HL-60 (cell line): ENCODE measurements at regions not wholly inside any gene's neighbourhood (a gene's known extent, or its start where the extent isn't known, plus 50 kb on each side); places are given as distances from the start of the nearest gene placed in this dataset.

Experiments used
- DNase-seq, 2 experiments: peaks; one replicate each; pipeline ENCODE4 v3.0.0-alpha.2; 2010 to 2020; ENCODE audit warnings: low read depth in 1 of 2, low spot score in 1 of 2
- H3K27ac ChIP-seq: fragments of 250-450 bp; sonication (Bioruptor Pico); replicated peaks from 2 replicates; pipeline ENCODE4 v1.5.1; 2020; ENCODE audit warnings: mild to moderate bottlenecking, moderate library complexity
- H3K27me3 ChIP-seq: fragments of 250-450 bp; sonication (Bioruptor Pico); 2 replicates; pipeline ENCODE4 v1.5.1; 2021; ENCODE audit warnings: mild to moderate bottlenecking, moderate library complexity; ENCODE audit not compliant: insufficient read depth, poor library complexity, severe bottlenecking
- H3K4me3 ChIP-seq: replicated peaks from 2 replicates; pipeline ENCODE4 v1.5.1; 2011; ENCODE audit warnings: mild to moderate bottlenecking, control low read depth, low read length; ENCODE audit not compliant: insufficient read depth
- GABPA ChIP-seq: IDR thresholded peaks from 2 replicates; pipeline ENCODE4 v1.6.1; 2012; ENCODE audit warnings: low read depth
- POLR2AphosphoS5 ChIP-seq: IDR thresholded peaks from 2 replicates; pipeline ENCODE4 v1.6.1; 2012; ENCODE audit warnings: low read depth
- SPI1 ChIP-seq: IDR thresholded peaks from 2 replicates; pipeline ENCODE4 v1.6.1; 2012; ENCODE audit warnings: low read depth, mild to moderate bottlenecking, borderline replicate concordance
- TF ChIP-seq, protein P1 (sequence below): IDR thresholded peaks from one replicate; pipeline ENCODE4 v1.5.1; 2011; ENCODE audit warnings: low read length, control low read depth, inconsistent platforms; ENCODE audit not compliant: insufficient read depth
- TF ChIP-seq, protein P2 (sequence below): IDR thresholded peaks from 2 replicates; pipeline ENCODE4 v1.6.1; 2012; ENCODE audit warnings: low read depth; ENCODE audit not compliant: insufficient replicate concordance

DNA sequence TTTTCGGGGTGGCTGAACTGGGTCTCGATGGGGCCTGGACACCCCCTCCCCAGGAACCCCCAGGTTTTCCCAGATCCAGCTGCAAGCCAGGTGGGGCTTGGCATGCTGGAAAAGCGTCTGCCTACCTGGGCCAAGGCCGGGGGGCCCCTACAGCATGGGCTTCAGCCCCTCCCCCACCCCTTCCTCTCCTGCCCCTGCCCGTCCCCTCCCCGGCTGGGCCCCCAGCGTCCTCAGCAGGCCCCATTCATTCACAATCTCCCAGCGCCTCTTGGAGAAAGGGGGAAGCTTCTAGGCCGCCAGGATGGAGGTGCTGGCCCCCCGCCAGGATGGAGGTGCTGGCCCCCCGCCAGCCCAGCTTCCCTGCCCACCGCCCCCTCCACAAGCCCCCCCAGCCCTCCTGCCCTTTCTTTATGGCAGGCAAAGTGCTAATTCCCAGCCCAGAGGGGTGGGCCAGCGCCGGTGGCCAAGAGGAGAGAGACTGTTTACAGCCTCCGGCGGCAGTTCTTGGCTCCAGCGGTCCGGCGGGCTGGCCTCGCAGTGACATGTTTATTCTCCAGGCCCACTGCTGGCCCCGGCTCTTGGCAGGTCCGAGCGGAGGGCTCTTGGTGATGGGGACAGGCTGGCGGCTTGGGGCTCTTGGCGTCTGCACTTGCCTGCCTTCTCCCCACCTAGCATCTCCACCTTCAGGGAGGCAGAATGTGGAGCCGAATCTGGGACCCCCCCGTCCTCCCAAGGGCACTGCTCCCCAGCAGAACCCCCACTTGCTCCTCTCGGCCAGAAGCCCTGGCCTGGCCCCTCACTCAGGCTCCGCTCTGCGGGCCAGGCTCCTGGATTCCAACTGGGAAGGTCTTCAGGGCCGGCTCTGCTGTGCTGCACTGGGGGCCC lies 94.4 kb upstream of the CIBAR2 start:
- no peak overlapping the region for H3K4me3 ChIP-seq
- H3K27me3 ChIP-seq = no peaks in the 10 kb centered on the region
- H3K27ac ChIP-seq = no peak overlapping the region
- TF ChIP-seq, protein P1, sequence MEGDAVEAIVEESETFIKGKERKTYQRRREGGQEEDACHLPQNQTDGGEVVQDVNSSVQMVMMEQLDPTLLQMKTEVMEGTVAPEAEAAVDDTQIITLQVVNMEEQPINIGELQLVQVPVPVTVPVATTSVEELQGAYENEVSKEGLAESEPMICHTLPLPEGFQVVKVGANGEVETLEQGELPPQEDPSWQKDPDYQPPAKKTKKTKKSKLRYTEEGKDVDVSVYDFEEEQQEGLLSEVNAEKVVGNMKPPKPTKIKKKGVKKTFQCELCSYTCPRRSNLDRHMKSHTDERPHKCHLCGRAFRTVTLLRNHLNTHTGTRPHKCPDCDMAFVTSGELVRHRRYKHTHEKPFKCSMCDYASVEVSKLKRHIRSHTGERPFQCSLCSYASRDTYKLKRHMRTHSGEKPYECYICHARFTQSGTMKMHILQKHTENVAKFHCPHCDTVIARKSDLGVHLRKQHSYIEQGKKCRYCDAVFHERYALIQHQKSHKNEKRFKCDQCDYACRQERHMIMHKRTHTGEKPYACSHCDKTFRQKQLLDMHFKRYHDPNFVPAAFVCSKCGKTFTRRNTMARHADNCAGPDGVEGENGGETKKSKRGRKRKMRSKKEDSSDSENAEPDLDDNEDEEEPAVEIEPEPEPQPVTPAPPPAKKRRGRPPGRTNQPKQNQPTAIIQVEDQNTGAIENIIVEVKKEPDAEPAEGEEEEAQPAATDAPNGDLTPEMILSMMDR = no peak
- no peak for TF ChIP-seq POLR2AphosphoS5
- no peak for DNase-seq

DNA sequence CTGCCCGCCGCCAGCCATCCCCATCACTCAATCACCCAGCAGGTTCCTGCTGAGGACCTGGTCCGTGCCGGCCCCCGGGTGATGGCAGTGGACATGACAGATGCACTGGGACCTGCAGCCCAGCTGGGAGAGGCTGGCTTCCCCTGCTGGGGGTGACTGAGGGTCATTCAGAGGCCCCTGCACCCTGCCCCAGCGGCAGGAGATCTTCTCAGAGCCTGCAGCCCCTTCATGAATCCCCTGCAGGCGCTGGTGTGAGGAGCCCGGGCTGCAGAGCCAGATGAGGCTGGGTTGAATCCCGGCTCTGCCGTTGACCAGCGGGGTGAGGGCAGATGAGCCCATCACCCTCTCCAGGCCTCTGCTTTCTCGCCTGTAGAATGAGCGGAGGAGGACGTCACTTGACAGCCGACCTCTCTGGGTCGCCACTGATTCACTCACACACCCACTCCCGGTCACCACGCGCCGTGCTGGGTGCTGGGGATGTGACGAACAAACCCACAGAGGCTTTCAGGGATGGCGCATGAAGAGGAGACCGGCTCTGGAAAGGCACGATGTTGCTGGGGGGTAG lies 95.2 kb upstream of the CIBAR2 start:
- no peak for DNase-seq
- no peak overlapping the region for H3K4me3 ChIP-seq
- no peak overlapping the region for H3K27ac ChIP-seq
- TF ChIP-seq POLR2AphosphoS5 (no peak), GABPA (no peak)
- TF ChIP-seq, protein P2, sequence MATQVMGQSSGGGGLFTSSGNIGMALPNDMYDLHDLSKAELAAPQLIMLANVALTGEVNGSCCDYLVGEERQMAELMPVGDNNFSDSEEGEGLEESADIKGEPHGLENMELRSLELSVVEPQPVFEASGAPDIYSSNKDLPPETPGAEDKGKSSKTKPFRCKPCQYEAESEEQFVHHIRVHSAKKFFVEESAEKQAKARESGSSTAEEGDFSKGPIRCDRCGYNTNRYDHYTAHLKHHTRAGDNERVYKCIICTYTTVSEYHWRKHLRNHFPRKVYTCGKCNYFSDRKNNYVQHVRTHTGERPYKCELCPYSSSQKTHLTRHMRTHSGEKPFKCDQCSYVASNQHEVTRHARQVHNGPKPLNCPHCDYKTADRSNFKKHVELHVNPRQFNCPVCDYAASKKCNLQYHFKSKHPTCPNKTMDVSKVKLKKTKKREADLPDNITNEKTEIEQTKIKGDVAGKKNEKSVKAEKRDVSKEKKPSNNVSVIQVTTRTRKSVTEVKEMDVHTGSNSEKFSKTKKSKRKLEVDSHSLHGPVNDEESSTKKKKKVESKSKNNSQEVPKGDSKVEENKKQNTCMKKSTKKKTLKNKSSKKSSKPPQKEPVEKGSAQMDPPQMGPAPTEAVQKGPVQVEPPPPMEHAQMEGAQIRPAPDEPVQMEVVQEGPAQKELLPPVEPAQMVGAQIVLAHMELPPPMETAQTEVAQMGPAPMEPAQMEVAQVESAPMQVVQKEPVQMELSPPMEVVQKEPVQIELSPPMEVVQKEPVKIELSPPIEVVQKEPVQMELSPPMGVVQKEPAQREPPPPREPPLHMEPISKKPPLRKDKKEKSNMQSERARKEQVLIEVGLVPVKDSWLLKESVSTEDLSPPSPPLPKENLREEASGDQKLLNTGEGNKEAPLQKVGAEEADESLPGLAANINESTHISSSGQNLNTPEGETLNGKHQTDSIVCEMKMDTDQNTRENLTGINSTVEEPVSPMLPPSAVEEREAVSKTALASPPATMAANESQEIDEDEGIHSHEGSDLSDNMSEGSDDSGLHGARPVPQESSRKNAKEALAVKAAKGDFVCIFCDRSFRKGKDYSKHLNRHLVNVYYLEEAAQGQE = no peak
- no peaks in the 10 kb centered on the region for H3K27me3 ChIP-seq

DNA sequence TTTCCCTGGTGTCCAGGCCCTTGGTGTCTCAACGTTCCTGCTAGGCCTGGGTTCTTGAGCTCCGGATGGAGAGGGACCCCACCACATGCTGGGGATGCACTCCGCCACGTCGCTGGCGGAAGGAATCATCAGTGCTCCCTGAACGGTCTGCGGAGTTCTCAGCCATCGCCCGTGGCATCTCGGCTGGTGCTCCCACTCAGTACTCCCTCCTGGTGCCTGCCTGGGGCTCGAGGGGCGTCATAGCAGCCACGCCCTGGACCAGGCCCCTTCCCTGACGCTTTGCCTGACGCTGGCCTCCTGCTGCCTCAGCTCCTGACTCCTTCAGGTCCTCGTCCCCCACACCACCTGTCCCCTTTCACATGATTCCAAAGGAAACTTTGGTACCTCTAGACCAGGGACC lies 95.9 kb upstream of the CIBAR2 start:
- no peak overlapping the region for H3K4me3 ChIP-seq
- TF ChIP-seq, protein P1 = no peak
- no peak for TF ChIP-seq SPI1
- TF ChIP-seq, protein P2 = no peak
- no peak for TF ChIP-seq POLR2AphosphoS5
- no peak for TF ChIP-seq GABPA
- no peak for DNase-seq
- no peaks in the 10 kb centered on the region for H3K27me3 ChIP-seq
- H3K27ac ChIP-seq = no peak overlapping the region

DNA sequence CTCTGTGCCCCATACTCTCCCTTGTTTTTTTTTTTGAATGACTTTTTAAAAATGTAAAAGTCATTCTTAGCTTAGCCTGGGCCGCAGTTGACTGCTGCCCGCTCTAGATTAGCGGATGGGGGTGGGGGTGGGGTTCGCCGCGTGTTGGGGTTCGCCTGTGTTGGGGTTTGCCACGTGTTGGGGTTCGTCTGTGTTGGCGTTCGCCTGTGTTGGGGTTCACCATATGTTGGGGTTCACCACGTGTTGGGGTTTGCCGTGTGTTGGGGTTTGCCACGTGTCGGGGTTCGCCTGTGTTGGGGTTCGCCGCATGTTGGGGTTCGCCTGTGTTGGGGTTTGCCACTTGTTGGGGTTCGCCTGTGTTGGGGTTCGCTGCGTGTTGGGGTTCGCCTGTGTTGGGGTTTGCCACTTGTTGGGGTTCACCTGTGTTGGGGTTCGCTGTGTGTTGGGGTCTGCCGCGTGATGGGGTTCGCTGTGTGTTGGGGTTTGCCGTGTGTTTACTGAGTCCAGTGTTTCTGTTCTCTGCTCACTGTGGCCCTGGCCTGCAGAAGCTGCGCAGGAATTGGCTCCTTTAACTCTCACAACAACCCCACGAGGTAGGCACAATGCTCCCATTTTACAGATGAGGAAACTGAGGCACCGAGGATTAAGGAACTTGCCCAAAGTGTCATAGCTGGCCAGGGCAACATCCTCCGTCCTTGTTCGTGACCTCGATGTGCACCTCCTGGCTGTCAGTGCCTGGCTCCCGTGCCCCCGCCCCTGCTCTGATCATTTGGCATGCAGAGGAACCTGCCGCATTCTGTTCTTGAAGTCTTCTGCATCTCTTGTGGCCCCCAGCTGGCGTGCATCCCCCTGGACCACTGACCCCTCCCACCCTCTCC lies 96.6 kb upstream of the CIBAR2 start:
- TF ChIP-seq SPI1 (no peak), GABPA (no peak)
- TF ChIP-seq, protein P2 = no peak
- TF ChIP-seq, protein P1 = no peak
- H3K4me3 ChIP-seq = no peak overlapping the region
- H3K27ac ChIP-seq = no peak overlapping the region
- no peaks in the 10 kb centered on the region for H3K27me3 ChIP-seq
- DNase-seq = no peak
